ENCODE measurements at regions not wholly inside any gene's neighbourhood (a gene's known extent, or its start where the extent isn't known, plus 50 kb on each side); places are given as distances from the start of the nearest gene placed in this dataset.
"Not testable (repeated sequence)": the region's sequence is repeated elsewhere in the genome, so short reads cannot be mapped to it uniquely, and the experiment has no call there.

GRCh38 chr10:65083222-65083621, 1562.0 kb downstream of the REEP3 start:
- Histone ChIP-seq H3K4me3 (ENCODE audit: low read length) (no peak overlapping the region), H3K9me3 (replicated peaks; ENCODE audit: control insufficient read depth, low read depth, low read length) (peaks cover 16% of the 10 kb centered on the region), H3K4me1 (ENCODE audit: control insufficient read depth, insufficient read depth, low read length) (no peaks in the 10 kb centered on the region), H3K27me3 (ENCODE audit: control insufficient read depth, insufficient read depth, low read length) (no peaks in the 10 kb centered on the region), H3K27ac (ENCODE audit: low read length) (no peak overlapping the region), H3K36me3 (ENCODE audit: control insufficient read depth, insufficient read depth, low read length) (no peaks in the 10 kb centered on the region)
- DNase-seq: no peak
- WGBS (ENCODE audit: insufficient coverage): 65% methylated on average over 6 of the region's 6 CpGs

- Histone ChIP-seq H3K4me1 (ENCODE audit: control insufficient read depth, insufficient read depth, low read length) (no peaks in the 10 kb centered on the region), H3K36me3 (ENCODE audit: control insufficient read depth, insufficient read depth, low read length) (no peaks in the 10 kb centered on the region), H3K4me3 (ENCODE audit: low read length) (no peak overlapping the region), H3K27ac (ENCODE audit: low read length) (no peak overlapping the region), H3K27me3 (ENCODE audit: control insufficient read depth, insufficient read depth, low read length) (no peaks in the 10 kb centered on the region), H3K9me3 (replicated peaks; ENCODE audit: control insufficient read depth, low read depth, low read length) (no peaks in the 10 kb centered on the region)
- no peak for DNase-seq
Observed at GRCh38 chr10:65090991-65091390, 1569.8 kb downstream of the REEP3 start.

- no CpG with 5 or more reads among the region's 1 CpG for WGBS (ENCODE audit: insufficient coverage)
- Histone ChIP-seq H3K4me3 (ENCODE audit: low read length) (no peak overlapping the region), H3K36me3 (ENCODE audit: control insufficient read depth, insufficient read depth, low read length) (no peaks in the 10 kb centered on the region), H3K9me3 (replicated peaks; ENCODE audit: control insufficient read depth, low read depth, low read length) (no peaks in the 10 kb centered on the region), H3K4me1 (ENCODE audit: control insufficient read depth, insufficient read depth, low read length) (no peaks in the 10 kb centered on the region), H3K27me3 (ENCODE audit: control insufficient read depth, insufficient read depth, low read length) (no peaks in the 10 kb centered on the region), H3K27ac (ENCODE audit: low read length) (no peak overlapping the region)
- no peak for DNase-seq
Observed at GRCh38 chr10:65100146-65100545, 1578.9 kb downstream of the REEP3 start.

- not testable (repeated sequence) for H3K4me1 ChIP-seq (ENCODE audit: control insufficient read depth, insufficient read depth, low read length); DNase-seq; H3K27me3 ChIP-seq (ENCODE audit: control insufficient read depth, insufficient read depth, low read length); H3K36me3 ChIP-seq (ENCODE audit: control insufficient read depth, insufficient read depth, low read length); H3K4me3 ChIP-seq (ENCODE audit: low read length); H3K27ac ChIP-seq (ENCODE audit: low read length); H3K9me3 ChIP-seq (replicated peaks; ENCODE audit: control insufficient read depth, low read depth, low read length)
- WGBS (ENCODE audit: insufficient coverage): 85% methylated on average over 4 of the region's 4 CpGs
Observed at GRCh38 chr10:65100881-65101280, 1579.7 kb downstream of the REEP3 start.

- 82% methylated on average over 1 of the region's 2 CpGs for WGBS (ENCODE audit: insufficient coverage)
- Histone ChIP-seq H3K27ac (ENCODE audit: low read length) (no peak overlapping the region), H3K36me3 (ENCODE audit: control insufficient read depth, insufficient read depth, low read length) (no peaks in the 10 kb centered on the region), H3K4me3 (ENCODE audit: low read length) (no peak overlapping the region), H3K9me3 (replicated peaks; ENCODE audit: control insufficient read depth, low read depth, low read length) (no peaks in the 10 kb centered on the region), H3K4me1 (ENCODE audit: control insufficient read depth, insufficient read depth, low read length) (no peaks in the 10 kb centered on the region), H3K27me3 (ENCODE audit: control insufficient read depth, insufficient read depth, low read length) (no peaks in the 10 kb centered on the region)
- no peak for DNase-seq
Observed at GRCh38 chr10:65110009-65110408, 1588.8 kb downstream of the REEP3 start.

GRCh38 chr10:65111059-65111458, 1589.9 kb downstream of the REEP3 start:
- not testable (repeated sequence) for H3K27ac ChIP-seq (ENCODE audit: low read length); DNase-seq; H3K27me3 ChIP-seq (ENCODE audit: control insufficient read depth, insufficient read depth, low read length); H3K4me1 ChIP-seq (ENCODE audit: control insufficient read depth, insufficient read depth, low read length); H3K4me3 ChIP-seq (ENCODE audit: low read length); H3K9me3 ChIP-seq (replicated peaks; ENCODE audit: control insufficient read depth, low read depth, low read length); H3K36me3 ChIP-seq (ENCODE audit: control insufficient read depth, insufficient read depth, low read length)
- WGBS (ENCODE audit: insufficient coverage): 82% methylated on average over 2 of the region's 6 CpGs

GRCh38 chr10:65112573-65112972, 1591.4 kb downstream of the REEP3 start:
- H3K4me1 ChIP-seq (ENCODE audit: control insufficient read depth, insufficient read depth, low read length): no peaks in the 10 kb centered on the region
- no CpG with 5 or more reads among the region's 4 CpGs for WGBS (ENCODE audit: insufficient coverage)
- DNase-seq: no peak
- H3K4me3 ChIP-seq (ENCODE audit: low read length): no peak overlapping the region
- H3K27me3 ChIP-seq (ENCODE audit: control insufficient read depth, insufficient read depth, low read length): no peaks in the 10 kb centered on the region
- H3K9me3 ChIP-seq (replicated peaks; ENCODE audit: control insufficient read depth, low read depth, low read length): no peaks in the 10 kb centered on the region
- no peaks in the 10 kb centered on the region for H3K36me3 ChIP-seq (ENCODE audit: control insufficient read depth, insufficient read depth, low read length)
- H3K27ac ChIP-seq (ENCODE audit: low read length): no peak overlapping the region

GRCh38 chr10:65123120-65123519, 1601.9 kb downstream of the REEP3 start:
- WGBS (ENCODE audit: insufficient coverage): no CpG with 5 or more reads among the region's 1 CpG
- Histone ChIP-seq H3K4me3 (ENCODE audit: low read length) (no peak overlapping the region), H3K9me3 (replicated peaks; ENCODE audit: control insufficient read depth, low read depth, low read length) (no peaks in the 10 kb centered on the region), H3K36me3 (ENCODE audit: control insufficient read depth, insufficient read depth, low read length) (no peaks in the 10 kb centered on the region), H3K27me3 (ENCODE audit: control insufficient read depth, insufficient read depth, low read length) (no peaks in the 10 kb centered on the region), H3K4me1 (ENCODE audit: control insufficient read depth, insufficient read depth, low read length) (no peaks in the 10 kb centered on the region), H3K27ac (ENCODE audit: low read length) (no peak overlapping the region)
- no peak for DNase-seq

- Histone ChIP-seq H3K4me3 (ENCODE audit: low read length) (no peak overlapping the region), H3K27ac (ENCODE audit: low read length) (no peak overlapping the region), H3K9me3 (replicated peaks; ENCODE audit: control insufficient read depth, low read depth, low read length) (no peaks in the 10 kb centered on the region), H3K36me3 (ENCODE audit: control insufficient read depth, insufficient read depth, low read length) (no peaks in the 10 kb centered on the region), H3K4me1 (ENCODE audit: control insufficient read depth, insufficient read depth, low read length) (no peaks in the 10 kb centered on the region), H3K27me3 (ENCODE audit: control insufficient read depth, insufficient read depth, low read length) (no peaks in the 10 kb centered on the region)
- no peak for DNase-seq
- 50% methylated on average over 1 of the region's 2 CpGs for WGBS (ENCODE audit: insufficient coverage)
Observed at GRCh38 chr10:65125212-65125611, 1604.0 kb downstream of the REEP3 start.

GRCh38 chr10:65126288-65126687, 1605.1 kb downstream of the REEP3 start:
- no CpG with 5 or more reads among the region's 1 CpG for WGBS (ENCODE audit: insufficient coverage)
- no peak overlapping the region for H3K27ac ChIP-seq (ENCODE audit: low read length)
- H3K36me3 ChIP-seq (ENCODE audit: control insufficient read depth, insufficient read depth, low read length): no peaks in the 10 kb centered on the region
- H3K4me1 ChIP-seq (ENCODE audit: control insufficient read depth, insufficient read depth, low read length): no peaks in the 10 kb centered on the region
- DNase-seq: no peak
- H3K9me3 ChIP-seq (replicated peaks; ENCODE audit: control insufficient read depth, low read depth, low read length): no peaks in the 10 kb centered on the region
- H3K27me3 ChIP-seq (ENCODE audit: control insufficient read depth, insufficient read depth, low read length): no peaks in the 10 kb centered on the region
- H3K4me3 ChIP-seq (ENCODE audit: low read length): no peak overlapping the region

- Histone ChIP-seq H3K27ac (ENCODE audit: low read length) (no peak overlapping the region), H3K4me1 (ENCODE audit: control insufficient read depth, insufficient read depth, low read length) (no peaks in the 10 kb centered on the region), H3K4me3 (ENCODE audit: low read length) (no peak overlapping the region), H3K36me3 (ENCODE audit: control insufficient read depth, insufficient read depth, low read length) (no peaks in the 10 kb centered on the region), H3K9me3 (replicated peaks; ENCODE audit: control insufficient read depth, low read depth, low read length) (no peaks in the 10 kb centered on the region), H3K27me3 (ENCODE audit: control insufficient read depth, insufficient read depth, low read length) (no peaks in the 10 kb centered on the region)
- DNase-seq: no peak
- WGBS (ENCODE audit: insufficient coverage): no CpG with 5 or more reads among the region's 2 CpGs
Observed at GRCh38 chr10:65128277-65128676, 1607.1 kb downstream of the REEP3 start.
